Naive thymus-derived CD4-positive, alpha-beta T cell (primary cell): ENCODE measurements at regions not wholly inside any gene's neighbourhood (a gene's known extent, or its start where the extent isn't known, plus 50 kb on each side); places are given as distances from the start of the nearest gene placed in this dataset.
A peak's percentile ranks its signal among the peaks of the same experiment; 100 is the strongest.

Experiments used
- ATAC-seq: fragments of 150-1000 bp; cut with Tn5 transposase; 2 replicates; pipeline ENCODE4 v1.10.0; 2021; ENCODE audit warnings: mild to moderate bottlenecking, moderate library complexity
- CTCF ChIA-PET: fragments of 350-600 bp; sonication (Branson Sonifier 250); formaldehyde crosslinking; loops from one replicate; lab custom pipeline; 2021; ENCODE audit warnings: antibody characterized with exemption; lab: Charles Lee
- POLR2A ChIA-PET: fragments of 350-600 bp; sonication (Branson Sonifier 250); formaldehyde crosslinking; loops from one replicate; lab custom pipeline; 2021; ENCODE audit warnings: antibody characterized with exemption, inconsistent platforms; lab: Charles Lee
- DNase-seq, 9 donors: peaks; one replicate each; pipeline versions ENCODE4 v3.0.0 to v3.0.0-alpha.2; 2020 to 2022; ENCODE audit warnings: mixed read lengths in 1 of 9
- H3K27ac ChIP-seq: one replicate; pipeline ENCODE4 v1.7.0; 2013; ENCODE audit warnings: mild to moderate bottlenecking, low read depth, low read length, moderate library complexity
- H3K27me3 ChIP-seq, 2 donors: one replicate each; pipeline ENCODE4 v1.7.0; 2013; ENCODE audit warnings: low read length in 2 of 2, mild to moderate bottlenecking in 2 of 2, moderate library complexity in 2 of 2; ENCODE audit not compliant: control insufficient read depth in 2 of 2, insufficient read depth in 2 of 2
- H3K36me3 ChIP-seq, 3 experiments: 1 replicate in 2 of 3; 2 replicates in 1 of 3; pipeline ENCODE4 v1.7.0; 2013; ENCODE audit warnings: low read length in 3 of 3, mild to moderate bottlenecking in 3 of 3, moderate library complexity in 1 of 3; ENCODE audit not compliant: insufficient read depth in 3 of 3, control insufficient read depth in 2 of 3
- H3K4me1 ChIP-seq, 2 donors: one replicate each; pipeline ENCODE4 v1.7.0; 2013; ENCODE audit warnings: low read length in 2 of 2, mild to moderate bottlenecking in 2 of 2, moderate library complexity in 1 of 2; ENCODE audit not compliant: control insufficient read depth in 2 of 2, insufficient read depth in 2 of 2
- H3K4me3 ChIP-seq: 2 replicates; pipeline ENCODE4 v1.7.0; 2013; ENCODE audit warnings: mild to moderate bottlenecking, low read length
- H3K9me3 ChIP-seq, 3 experiments: 1 replicate in 2 of 3; 2 replicates in 1 of 3; pipeline ENCODE4 v1.7.0; 2013; ENCODE audit warnings: low read length in 3 of 3; ENCODE audit not compliant: control insufficient read depth in 2 of 3
- H3K27ac Mint-ChIP-seq, 9 donors: one replicate each; pipeline ENCODE4 v1.8.0; 2020 to 2022; ENCODE audit warnings: mixed read lengths in 9 of 9, mild to moderate bottlenecking in 8 of 9, moderate library complexity in 5 of 9, inconsistent platforms in 2 of 9
- H3K27me3 Mint-ChIP-seq, 5 donors: one replicate each; pipeline ENCODE4 v1.8.0; 2021 to 2022; ENCODE audit warnings: mixed read lengths in 5 of 5, mild to moderate bottlenecking in 1 of 5
- H3K36me3 Mint-ChIP-seq, 5 donors: one replicate each; pipeline ENCODE4 v1.8.0; 2020 to 2022; ENCODE audit warnings: mixed read lengths in 5 of 5, mild to moderate bottlenecking in 3 of 5, inconsistent platforms in 1 of 5
- H3K4me1 Mint-ChIP-seq, 7 donors: one replicate each; pipeline ENCODE4 v1.8.0; 2020 to 2022; ENCODE audit warnings: mixed read lengths in 7 of 7, mild to moderate bottlenecking in 3 of 7, inconsistent platforms in 1 of 7
- H3K4me3 Mint-ChIP-seq, 10 donors: one replicate each; pipeline ENCODE4 v1.8.0; 2020 to 2022; ENCODE audit warnings: mild to moderate bottlenecking in 10 of 10, mixed read lengths in 10 of 10, moderate library complexity in 6 of 10, inconsistent platforms in 2 of 10
- H3K9me3 Mint-ChIP-seq, 11 donors: one replicate each; pipeline ENCODE4 v1.8.0; 2020 to 2022; ENCODE audit warnings: mixed read lengths in 11 of 11, mild to moderate bottlenecking in 4 of 11, inconsistent platforms in 1 of 11, moderate library complexity in 1 of 11
- intact Hi-C, 2 donors: fragments of 100-400 bp; cut with micrococcal nuclease; formaldehyde crosslinking; loops; one replicate each; pipeline ENCODE4 v1.15.1; 2023

- H3K36me3 Mint-ChIP-seq, result no peaks in the 10 kb centered on the region
- no peak overlapping the region for H3K4me3 Mint-ChIP-seq
- no peaks in the 10 kb centered on the region for H3K4me1 ChIP-seq
- intact Hi-C loops, result no loop called here
- H3K4me1 Mint-ChIP-seq, result peaks cover 0 to 2% (median 0%) of the 10 kb centered on the region in 7 donors
- ChIA-PET CTCF (interaction anchor here (0.7 kb wide), 1 partner anchor 265 kb away, joined by 3 read pairs; no protein-coding TSS in a partner anchor), POLR2A (no interaction called here)
- H3K9me3 Mint-ChIP-seq, result peaks cover 0 to 26% (median 8%) of the 10 kb centered on the region in 11 donors
- H3K27me3 Mint-ChIP-seq, result peaks cover 12 to 22% (median 15%) of the 10 kb centered on the region in 5 donors
- H3K27me3 ChIP-seq, result no peaks in the 10 kb centered on the region
- DNase-seq, result no peak
- H3K36me3 ChIP-seq, result no peaks in the 10 kb centered on the region
- no peaks in the 10 kb centered on the region for H3K9me3 ChIP-seq
- no peak overlapping the region for H3K4me3 ChIP-seq
- no peak for ATAC-seq
- H3K27ac Mint-ChIP-seq, result no peak overlapping the region
- no peak overlapping the region for H3K27ac ChIP-seq
Measured at GRCh38 chr6:6376845-6377244, 56.4 kb upstream of the F13A1 start.

GRCh38 chr6:6377621-6378020, 57.2 kb upstream of the F13A1 start:
- Mint-ChIP-seq H3K4me3 (no peak overlapping the region), H3K27me3 (peaks cover 8 to 15% (median 10%) of the 10 kb centered on the region in 5 donors), H3K36me3 (no peaks in the 10 kb centered on the region), H3K4me1 (peaks cover 0 to 2% (median 0%) of the 10 kb centered on the region in 7 donors), H3K27ac (no peak overlapping the region), H3K9me3 (peaks cover 0 to 19% (median 4%) of the 10 kb centered on the region in 11 donors)
- ChIA-PET POLR2A (no interaction called here), CTCF (interaction anchor here (0.7 kb wide), 1 partner anchor 939 kb away, joined by 4 read pairs; no protein-coding TSS in a partner anchor)
- Histone ChIP-seq H3K27me3 (no peaks in the 10 kb centered on the region), H3K36me3 (no peaks in the 10 kb centered on the region), H3K27ac (no peak overlapping the region), H3K4me3 (no peak overlapping the region), H3K9me3 (no peaks in the 10 kb centered on the region), H3K4me1 (no peaks in the 10 kb centered on the region)
- ATAC-seq (no peak), DNase-seq (no peak)
- intact Hi-C loops, result no loop called here

GRCh38 chr6:6379573-6379972, 59.1 kb upstream of the F13A1 start:
- Histone ChIP-seq H3K4me1 (no peaks in the 10 kb centered on the region), H3K4me3 (no peak overlapping the region), H3K9me3 (no peaks in the 10 kb centered on the region), H3K27ac (no peak overlapping the region), H3K36me3 (no peaks in the 10 kb centered on the region), H3K27me3 (no peaks in the 10 kb centered on the region)
- CTCF ChIA-PET, result no interaction called here
- Mint-ChIP-seq H3K9me3 (peaks cover 0 to 6% (median 1%) of the 10 kb centered on the region in 11 donors), H3K4me3 (no peak overlapping the region), H3K27ac (no peak overlapping the region), H3K36me3 (no peaks in the 10 kb centered on the region), H3K4me1 (peaks cover 0 to 2% (median 0%) of the 10 kb centered on the region in 7 donors), H3K27me3 (peaks cover 0 to 8% (median 5%) of the 10 kb centered on the region in 5 donors)
- ATAC-seq, result peak; percentile 69
- intact Hi-C loops, result no loop called here
- POLR2A ChIA-PET, result no interaction called here
- no peak for DNase-seq

- Mint-ChIP-seq H3K4me3 (no peak overlapping the region), H3K4me1 (peaks cover 0 to 9% (median 0%) of the 10 kb centered on the region in 7 donors), H3K9me3 (peaks cover 0 to 4% (median 0%) of the 10 kb centered on the region in 11 donors), H3K36me3 (no peaks in the 10 kb centered on the region), H3K27ac (no peak overlapping the region), H3K27me3 (peaks cover 0 to 9% (median 5%) of the 10 kb centered on the region in 5 donors)
- no peaks in the 10 kb centered on the region for H3K27me3 ChIP-seq
- ChIA-PET POLR2A (no interaction called here), CTCF (no interaction called here)
- ATAC-seq (no peak), DNase-seq (no peak)
- no peaks in the 10 kb centered on the region for H3K36me3 ChIP-seq
- intact Hi-C loops, result no loop called here
- H3K4me1 ChIP-seq, result no peaks in the 10 kb centered on the region
- H3K27ac ChIP-seq, result no peak overlapping the region
- no peak overlapping the region for H3K4me3 ChIP-seq
- no peaks in the 10 kb centered on the region for H3K9me3 ChIP-seq
Measured at GRCh38 chr6:6384520-6384919, 64.1 kb upstream of the F13A1 start.

- Histone ChIP-seq H3K4me1 (no peaks in the 10 kb centered on the region), H3K27ac (no peak overlapping the region), H3K4me3 (no peak overlapping the region), H3K27me3 (no peaks in the 10 kb centered on the region), H3K9me3 (no peaks in the 10 kb centered on the region), H3K36me3 (no peaks in the 10 kb centered on the region)
- Mint-ChIP-seq H3K27me3 (peaks cover 0 to 12% (median 5%) of the 10 kb centered on the region in 5 donors), H3K4me3 (no peak overlapping the region), H3K27ac (no peak overlapping the region), H3K9me3 (peaks cover 0 to 4% (median 0%) of the 10 kb centered on the region in 11 donors), H3K4me1 (peaks cover 0 to 9% (median 0%) of the 10 kb centered on the region in 7 donors), H3K36me3 (no peaks in the 10 kb centered on the region)
- peak; percentile 59 for ATAC-seq
- no peak for DNase-seq
- CTCF ChIA-PET, result no interaction called here
- intact Hi-C loops, result no loop called here
- POLR2A ChIA-PET, result no interaction called here
Measured at GRCh38 chr6:6386010-6386409, 65.5 kb upstream of the F13A1 start.

GRCh38 chr6:6390849-6391602, 70.6 kb upstream of the F13A1 start:
- no peaks in the 10 kb centered on the region for H3K9me3 ChIP-seq
- ATAC-seq, result peak; percentile 50
- Mint-ChIP-seq H3K27me3 (peaks cover 7 to 20% (median 17%) of the 10 kb centered on the region in 5 donors), H3K9me3 (no peaks in the 10 kb centered on the region), H3K27ac (no peak overlapping the region), H3K4me3 (no peak overlapping the region), H3K36me3 (no peaks in the 10 kb centered on the region), H3K4me1 (peaks cover 0 to 8% (median 0%) of the 10 kb centered on the region in 7 donors)
- no peaks in the 10 kb centered on the region for H3K36me3 ChIP-seq
- DNase-seq, result no peak
- ChIA-PET CTCF (no interaction called here), POLR2A (no interaction called here)
- no peak overlapping the region for H3K4me3 ChIP-seq
- H3K27ac ChIP-seq, result no peak overlapping the region
- H3K27me3 ChIP-seq, result no peaks in the 10 kb centered on the region
- intact Hi-C loops, result no loop called here
- H3K4me1 ChIP-seq, result no peaks in the 10 kb centered on the region
